ENCODE measurements at regions not wholly inside any gene's neighbourhood (a gene's known extent, or its start where the extent isn't known, plus 50 kb on each side); places are given as distances from the start of the nearest gene placed in this dataset.
A peak's percentile ranks its signal among the peaks of the same experiment; 100 is the strongest.
"Not testable (repeated sequence)": the region's sequence is repeated elsewhere in the genome, so short reads cannot be mapped to it uniquely, and the experiment has no call there.

DNA sequence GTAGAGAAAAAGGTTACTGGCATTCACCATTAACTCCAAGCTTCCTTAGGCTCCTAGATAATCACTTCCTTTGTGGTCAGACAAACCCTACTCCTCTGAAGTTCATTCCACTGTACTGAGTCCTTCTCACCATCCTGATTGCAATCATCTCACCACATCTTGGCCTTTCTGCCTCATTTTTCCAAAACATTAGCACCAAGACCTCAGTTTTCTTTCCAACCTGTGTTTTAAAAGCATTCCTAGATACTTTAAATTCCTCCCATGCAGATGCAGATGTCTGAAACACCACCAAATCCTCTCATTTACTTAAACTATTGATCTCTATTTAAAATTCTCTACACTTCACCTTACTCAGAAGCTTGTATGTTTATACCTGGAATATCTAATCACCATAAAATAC is 961.3 kb upstream of the CTNND2 start (continued):
- TF ChIP-seq, protein P1, sequence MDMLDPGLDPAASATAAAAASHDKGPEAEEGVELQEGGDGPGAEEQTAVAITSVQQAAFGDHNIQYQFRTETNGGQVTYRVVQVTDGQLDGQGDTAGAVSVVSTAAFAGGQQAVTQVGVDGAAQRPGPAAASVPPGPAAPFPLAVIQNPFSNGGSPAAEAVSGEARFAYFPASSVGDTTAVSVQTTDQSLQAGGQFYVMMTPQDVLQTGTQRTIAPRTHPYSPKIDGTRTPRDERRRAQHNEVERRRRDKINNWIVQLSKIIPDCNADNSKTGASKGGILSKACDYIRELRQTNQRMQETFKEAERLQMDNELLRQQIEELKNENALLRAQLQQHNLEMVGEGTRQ (CRISPR knock-in tag; IDR thresholded peaks at IDR 0.05), result no peak
- no peak for TF ChIP-seq SMAD4 (CRISPR knock-in tag; IDR thresholded peaks at IDR 0.05)

DNA sequence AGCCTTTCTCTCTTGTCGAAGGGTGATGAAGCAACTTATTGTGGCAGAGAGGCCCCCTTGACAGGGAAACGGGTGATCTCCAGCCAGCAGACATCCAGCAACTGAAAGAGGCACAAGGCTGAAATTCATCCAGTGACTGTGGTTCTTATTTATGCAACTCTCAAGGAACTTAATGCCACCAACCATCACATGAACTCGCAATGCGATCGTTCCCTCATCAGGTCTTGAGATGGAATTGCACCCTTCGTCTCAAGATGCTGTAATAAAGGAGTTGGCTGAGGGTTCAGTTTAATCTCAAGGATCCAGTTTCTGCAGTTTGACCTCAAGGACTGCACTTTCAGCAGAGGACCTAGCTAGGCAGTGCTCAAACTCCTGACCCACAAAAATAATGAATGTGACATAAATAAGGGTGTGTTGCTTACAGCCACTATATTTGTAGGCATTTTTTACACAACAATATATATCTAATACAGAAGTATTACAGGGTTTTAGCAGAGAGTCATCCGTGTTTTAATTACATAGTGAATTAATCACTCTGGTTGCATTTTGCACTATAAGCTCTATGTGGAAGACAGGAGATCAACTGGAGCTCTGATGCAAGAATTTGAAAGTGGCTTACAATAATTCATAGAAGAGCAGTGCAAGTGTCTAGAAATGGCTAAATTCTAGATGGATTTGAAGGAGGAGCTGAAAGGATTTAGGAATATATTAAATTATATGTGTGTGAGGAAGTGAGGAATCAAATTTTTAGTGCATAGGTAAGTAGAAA is 957.8 kb upstream of the CTNND2 start:
- DNase-seq (ENCODE audit: low spot score) (no peak), ATAC-seq (peak; percentile 80)
- ChIA-PET CTCF (no interaction called here), POLR2A (no interaction called here)
- TF ChIP-seq, protein P2, sequence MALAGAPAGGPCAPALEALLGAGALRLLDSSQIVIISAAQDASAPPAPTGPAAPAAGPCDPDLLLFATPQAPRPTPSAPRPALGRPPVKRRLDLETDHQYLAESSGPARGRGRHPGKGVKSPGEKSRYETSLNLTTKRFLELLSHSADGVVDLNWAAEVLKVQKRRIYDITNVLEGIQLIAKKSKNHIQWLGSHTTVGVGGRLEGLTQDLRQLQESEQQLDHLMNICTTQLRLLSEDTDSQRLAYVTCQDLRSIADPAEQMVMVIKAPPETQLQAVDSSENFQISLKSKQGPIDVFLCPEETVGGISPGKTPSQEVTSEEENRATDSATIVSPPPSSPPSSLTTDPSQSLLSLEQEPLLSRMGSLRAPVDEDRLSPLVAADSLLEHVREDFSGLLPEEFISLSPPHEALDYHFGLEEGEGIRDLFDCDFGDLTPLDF (CRISPR knock-in tag; IDR thresholded peaks at IDR 0.05), result no peak
- H3K4me3 Mint-ChIP-seq, result no peak overlapping the region
- peaks cover 17% of the 10 kb centered on the region for H3K4me1 Mint-ChIP-seq
- H3K36me3 Mint-ChIP-seq, result peaks cover 19% of the 10 kb centered on the region
- peaks cover 27% of the 10 kb centered on the region for H3K9me3 Mint-ChIP-seq
- peaks cover 27% of the 10 kb centered on the region for H3K27me3 Mint-ChIP-seq (ENCODE audit: low read depth)
- H3K27ac Mint-ChIP-seq, result no peak overlapping the region

DNA sequence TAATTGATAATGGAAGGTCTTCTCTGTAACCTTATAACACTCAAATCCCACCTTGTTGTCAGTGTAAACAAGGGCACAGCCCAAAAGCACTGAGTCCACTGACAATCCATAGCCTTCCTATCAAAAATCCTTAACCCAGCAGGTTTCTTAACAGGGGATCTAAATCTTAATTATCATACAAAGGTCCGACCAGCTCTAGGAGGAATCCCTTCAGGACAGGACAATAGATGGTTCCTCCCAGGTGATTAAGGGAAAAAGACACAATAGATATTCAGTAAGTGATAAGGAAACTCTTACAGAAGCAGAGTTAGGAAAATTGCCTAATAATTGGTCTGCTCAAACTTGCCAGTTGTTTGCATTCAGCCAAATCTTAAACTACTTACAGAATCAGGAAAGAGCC is 951.9 kb upstream of the CTNND2 start:
- peaks cover 20% of the 10 kb centered on the region for H3K36me3 Mint-ChIP-seq
- H3K9me3 Mint-ChIP-seq, result peaks cover 33% of the 10 kb centered on the region
- H3K27me3 Mint-ChIP-seq (ENCODE audit: low read depth), result peaks cover 70% of the 10 kb centered on the region
- DNase-seq (ENCODE audit: low spot score); H3K27ac Mint-ChIP-seq; CTCF ChIA-PET; POLR2A ChIA-PET; H3K4me3 Mint-ChIP-seq; ATAC-seq: not testable (repeated sequence)
- peaks cover 14% of the 10 kb centered on the region for H3K4me1 Mint-ChIP-seq

DNA sequence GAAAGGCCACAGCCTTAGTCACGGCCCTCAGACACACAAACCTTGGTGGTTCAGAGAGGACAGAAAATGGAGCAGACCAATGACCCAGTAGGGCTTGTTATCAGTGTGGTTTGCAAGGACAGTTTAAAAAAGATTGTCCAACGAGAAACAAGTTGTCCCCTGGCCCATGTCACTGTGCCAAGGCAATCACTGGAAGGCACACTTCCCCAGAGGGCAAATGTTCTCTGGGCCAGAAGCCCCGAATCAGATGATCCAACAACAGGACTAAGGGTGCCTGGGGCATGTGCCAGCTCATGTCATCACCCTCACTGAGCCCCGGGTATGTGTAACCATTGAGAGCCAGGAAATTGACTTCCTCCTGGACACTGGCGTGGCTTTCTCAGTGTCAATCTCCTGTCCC is 950.1 kb upstream of the CTNND2 start:
- ATAC-seq (no peak), DNase-seq (ENCODE audit: low spot score) (no peak)
- Mint-ChIP-seq H3K4me3 (no peak overlapping the region), H3K36me3 (peaks cover 17% of the 10 kb centered on the region), H3K27me3 (ENCODE audit: low read depth) (peaks cover 66% of the 10 kb centered on the region), H3K27ac (no peak overlapping the region), H3K9me3 (peaks cover 29% of the 10 kb centered on the region), H3K4me1 (peaks cover 14% of the 10 kb centered on the region)
- ChIA-PET POLR2A (no interaction called here), CTCF (no interaction called here)
- TF ChIP-seq TCF7 (CRISPR knock-in tag; IDR thresholded peaks at IDR 0.05; ENCODE audit: low read depth), result no peak
- TF ChIP-seq, protein P3, sequence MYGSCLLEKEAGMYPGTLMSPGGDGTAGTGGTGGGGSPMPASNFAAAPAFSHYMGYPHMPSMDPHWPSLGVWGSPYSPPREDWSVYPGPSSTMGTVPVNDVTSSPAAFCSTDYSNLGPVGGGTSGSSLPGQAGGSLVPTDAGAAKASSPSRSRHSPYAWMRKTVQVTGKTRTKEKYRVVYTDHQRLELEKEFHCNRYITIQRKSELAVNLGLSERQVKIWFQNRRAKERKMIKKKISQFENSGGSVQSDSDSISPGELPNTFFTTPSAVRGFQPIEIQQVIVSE (CRISPR knock-in tag; IDR thresholded peaks at IDR 0.05; ENCODE audit: borderline replicate concordance), result no peak

DNA sequence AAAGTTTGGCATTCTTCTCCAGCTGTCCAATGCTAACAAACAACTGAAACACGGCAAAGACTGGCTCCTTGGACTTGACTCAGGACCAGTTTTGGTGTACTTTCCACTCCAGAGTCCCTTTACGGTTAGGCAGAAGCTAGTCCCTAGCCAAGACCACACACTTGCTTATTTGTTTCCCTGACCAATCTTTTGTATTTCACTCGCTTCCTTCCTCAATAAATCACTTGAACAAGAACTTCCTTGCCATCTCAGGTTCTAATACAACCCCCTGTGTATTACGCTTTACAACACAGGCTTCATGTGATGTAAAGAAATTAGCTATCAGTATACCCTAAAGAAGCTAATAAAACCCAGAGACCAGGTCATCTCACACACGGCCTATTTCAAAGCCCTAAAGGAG is 947.5 kb upstream of the CTNND2 start:
- H3K27ac Mint-ChIP-seq, result no peak overlapping the region
- no peaks in the 10 kb centered on the region; the same call in 1 of the 2 replicates for H3K36me3 Mint-ChIP-seq

DNA sequence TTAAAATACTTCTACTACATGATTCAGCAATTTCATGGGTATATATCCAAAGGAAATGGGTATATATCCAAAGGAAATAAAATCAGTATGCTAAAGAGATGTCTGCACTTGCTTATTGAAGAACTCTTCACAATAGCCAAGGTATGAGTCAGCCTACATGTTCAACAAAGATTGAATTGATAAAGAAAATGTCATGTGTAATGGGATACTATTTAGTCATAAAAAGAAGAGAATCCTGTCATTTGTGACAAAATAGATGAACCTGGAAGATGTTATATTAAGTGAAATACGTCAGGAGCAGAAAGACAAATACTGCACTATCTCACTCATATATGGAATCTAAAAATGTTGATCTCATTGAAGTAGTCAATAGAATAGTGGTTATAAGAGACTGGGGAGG is 944.5 kb upstream of the CTNND2 start:
- peaks cover 12% of the 10 kb centered on the region for H3K27me3 Mint-ChIP-seq (ENCODE audit: low read depth)
- H3K27ac Mint-ChIP-seq, result no peak overlapping the region
- H3K4me1 Mint-ChIP-seq, result peaks cover 10% of the 10 kb centered on the region
- ChIA-PET POLR2A (no interaction called here), CTCF (no interaction called here)
- TF ChIP-seq, protein P3 (CRISPR knock-in tag; IDR thresholded peaks at IDR 0.05; ENCODE audit: borderline replicate concordance), result no peak
- no peak for DNase-seq (ENCODE audit: low spot score)
- H3K4me3 Mint-ChIP-seq, result no peak overlapping the region
- no peaks in the 10 kb centered on the region; the same call in 1 of the 2 replicates for H3K36me3 Mint-ChIP-seq
- H3K9me3 Mint-ChIP-seq, result peaks cover under 1% of the 10 kb centered on the region; the same call in 1 of the 2 replicates
- ATAC-seq, result no peak

More for the DNA sequence above, 947.5 kb upstream of the CTNND2 start:
- Mint-ChIP-seq H3K4me3 (no peak overlapping the region), H3K27me3 (ENCODE audit: low read depth) (peaks cover 39% of the 10 kb centered on the region), H3K4me1 (peaks cover 14% of the 10 kb centered on the region), H3K9me3 (peaks cover 6% of the 10 kb centered on the region; the same call in 1 of the 2 replicates)
- ChIA-PET POLR2A (no interaction called here), CTCF (no interaction called here)
- DNase-seq (ENCODE audit: low spot score), result no peak
- TF ChIP-seq, protein P4, sequence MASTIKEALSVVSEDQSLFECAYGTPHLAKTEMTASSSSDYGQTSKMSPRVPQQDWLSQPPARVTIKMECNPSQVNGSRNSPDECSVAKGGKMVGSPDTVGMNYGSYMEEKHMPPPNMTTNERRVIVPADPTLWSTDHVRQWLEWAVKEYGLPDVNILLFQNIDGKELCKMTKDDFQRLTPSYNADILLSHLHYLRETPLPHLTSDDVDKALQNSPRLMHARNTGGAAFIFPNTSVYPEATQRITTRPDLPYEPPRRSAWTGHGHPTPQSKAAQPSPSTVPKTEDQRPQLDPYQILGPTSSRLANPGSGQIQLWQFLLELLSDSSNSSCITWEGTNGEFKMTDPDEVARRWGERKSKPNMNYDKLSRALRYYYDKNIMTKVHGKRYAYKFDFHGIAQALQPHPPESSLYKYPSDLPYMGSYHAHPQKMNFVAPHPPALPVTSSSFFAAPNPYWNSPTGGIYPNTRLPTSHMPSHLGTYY (CRISPR knock-in tag; IDR thresholded peaks at IDR 0.05), result no peak
- ATAC-seq, result no peak

All from WTC11 (cell line).